ENCODE measurements at regions not wholly inside any gene's neighbourhood (a gene's known extent, or its start where the extent isn't known, plus 50 kb on each side); places are given as distances from the start of the nearest gene placed in this dataset.

DNA sequence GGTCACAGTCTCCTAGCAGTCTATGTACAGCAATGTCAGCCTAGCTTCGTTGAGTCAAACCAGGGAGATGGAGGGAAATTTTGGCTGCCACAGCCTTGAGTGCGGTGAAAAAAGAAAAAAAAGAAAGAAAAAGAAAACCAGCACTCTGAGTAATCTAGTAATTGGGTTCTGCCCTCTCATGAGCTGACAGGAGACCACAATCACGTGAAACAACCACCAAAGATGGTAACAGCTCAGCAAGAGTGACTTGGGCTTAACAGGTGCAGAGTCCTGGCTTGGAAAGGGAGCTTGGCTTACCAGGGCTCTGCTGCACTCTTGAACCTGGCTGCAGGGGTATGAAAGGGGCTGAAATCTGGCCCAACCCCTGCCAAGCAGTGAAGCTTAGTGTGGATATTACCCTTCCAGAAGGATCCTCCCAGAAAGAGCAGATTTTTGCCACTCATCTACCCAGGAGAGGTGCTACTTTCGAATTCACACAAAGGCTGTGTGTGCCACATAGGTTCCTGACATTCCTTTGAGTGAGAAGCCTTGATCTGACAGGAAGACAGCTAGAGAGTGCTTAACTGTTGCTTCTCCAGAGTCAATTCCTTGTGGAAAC lies 350.3 kb downstream of the PTTG2 start:
- TF ChIP-seq, protein P1, sequence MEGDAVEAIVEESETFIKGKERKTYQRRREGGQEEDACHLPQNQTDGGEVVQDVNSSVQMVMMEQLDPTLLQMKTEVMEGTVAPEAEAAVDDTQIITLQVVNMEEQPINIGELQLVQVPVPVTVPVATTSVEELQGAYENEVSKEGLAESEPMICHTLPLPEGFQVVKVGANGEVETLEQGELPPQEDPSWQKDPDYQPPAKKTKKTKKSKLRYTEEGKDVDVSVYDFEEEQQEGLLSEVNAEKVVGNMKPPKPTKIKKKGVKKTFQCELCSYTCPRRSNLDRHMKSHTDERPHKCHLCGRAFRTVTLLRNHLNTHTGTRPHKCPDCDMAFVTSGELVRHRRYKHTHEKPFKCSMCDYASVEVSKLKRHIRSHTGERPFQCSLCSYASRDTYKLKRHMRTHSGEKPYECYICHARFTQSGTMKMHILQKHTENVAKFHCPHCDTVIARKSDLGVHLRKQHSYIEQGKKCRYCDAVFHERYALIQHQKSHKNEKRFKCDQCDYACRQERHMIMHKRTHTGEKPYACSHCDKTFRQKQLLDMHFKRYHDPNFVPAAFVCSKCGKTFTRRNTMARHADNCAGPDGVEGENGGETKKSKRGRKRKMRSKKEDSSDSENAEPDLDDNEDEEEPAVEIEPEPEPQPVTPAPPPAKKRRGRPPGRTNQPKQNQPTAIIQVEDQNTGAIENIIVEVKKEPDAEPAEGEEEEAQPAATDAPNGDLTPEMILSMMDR (IDR thresholded peaks at IDR 0.05), result no peak
- TF ChIP-seq EZH2 (IDR thresholded peaks at IDR 0.05; ENCODE audit: borderline replicate concordance, insufficient read depth, low read depth, low read length, poor library complexity, severe bottlenecking), result no peak

All from B cell (primary cell).